Breast epithelium (tissue), 3 donors: ENCODE measurements at regions not wholly inside any gene's neighbourhood (a gene's known extent, or its start where the extent isn't known, plus 50 kb on each side); places are given as distances from the start of the nearest gene placed in this dataset.

Source experiments
- CTCF ChIP-seq, 3 donors: fragments of 450-650 bp; IDR thresholded peaks; one replicate each; pipeline ENCODE4 v1.5.1; 2016 to 2017; ENCODE audit warnings: antibody characterized with exemption in 3 of 3, mild to moderate bottlenecking in 3 of 3, moderate library complexity in 3 of 3
- POLR2A ChIP-seq: fragments of 450-650 bp; IDR thresholded peaks from one replicate; pipeline ENCODE4 v1.6.1; 2016; ENCODE audit warnings: antibody characterized with exemption, mild to moderate bottlenecking, moderate library complexity
- POLR2AphosphoS5 ChIP-seq, 3 donors: sonication (generic); formaldehyde crosslinking; IDR thresholded peaks; one replicate each; pipeline ENCODE4 v1.6.1; 2017; ENCODE audit warnings: antibody characterized with exemption in 3 of 3

GRCh38 chr18:54712758-54713157, 115.5 kb upstream of the RAB27B start:
- no peak for TF ChIP-seq CTCF (IDR thresholded peaks at IDR 0.05)
- TF ChIP-seq POLR2AphosphoS5 (IDR thresholded peaks at IDR 0.05): no peak
- TF ChIP-seq POLR2A: no peak
